SK-N-SH (cell line): ENCODE measurements at regions not wholly inside any gene's neighbourhood (a gene's known extent, or its start where the extent isn't known, plus 50 kb on each side); places are given as distances from the start of the nearest gene placed in this dataset.
A peak's percentile ranks its signal among the peaks of the same experiment; 100 is the strongest.

Source experiments
- CTCF ChIA-PET: fragments of 300-600, 350-600 bp; formaldehyde crosslinking; extraction: SDS; loops from one replicate; lab custom pipeline; 2021; lab: Yijun Ruan, JAX
- POLR2A ChIA-PET: fragments of 350-600 bp; sonication (Branson Sonifier 250); formaldehyde crosslinking; extraction: SDS; loops from one replicate; lab custom pipeline; 2020; ENCODE audit warnings: antibody characterized with exemption, inconsistent platforms; lab: Yijun Ruan, JAX
- DNase-seq: peaks from one replicate; pipeline ENCODE4 v3.0.0; 2012
- H2AFZ ChIP-seq: fragments of 200-600 bp; sonication (generic); 2 replicates; pipeline ENCODE4 v1.8.1; 2016; ENCODE audit warnings: antibody characterized with exemption, mild to moderate bottlenecking, low read depth
- H3F3A ChIP-seq: fragments of 200-600 bp; sonication (generic); replicated peaks from 2 replicates; pipeline ENCODE3; 2016; ENCODE audit warnings: antibody characterized with exemption, mild to moderate bottlenecking; ENCODE audit not compliant: insufficient read depth
- H3K27ac ChIP-seq, 2 experiments: fragments of 200-500 bp in 1 of 2; fragments of 200-600 bp in 1 of 2; sonication (Bioruptor generic) in 1 of 2; sonication (generic), shearing (Covaris generic) in 1 of 2; 2 replicates each; pipeline versions ENCODE4 v1.5.1 to v1.6.1; 2014 to 2016; ENCODE audit warnings: low read depth in 2 of 2, inconsistent platforms in 1 of 2, low read length in 1 of 2, mild to moderate bottlenecking in 1 of 2, mixed read lengths in 1 of 2
- H3K27me3 ChIP-seq: fragments of 200-600 bp; sonication (generic), shearing (Covaris generic); 2 replicates; pipeline ENCODE4 v1.6.1; 2016; ENCODE audit warnings: mixed run types; ENCODE audit not compliant: insufficient read depth
- H3K36me3 ChIP-seq, 2 experiments: fragments of 200-500 bp in 1 of 2; fragments of 200-600 bp in 1 of 2; sonication (Bioruptor generic) in 1 of 2; sonication (generic) in 1 of 2; replicated peaks in 1 of 2; 2 replicates each; pipeline versions ENCODE3 to v1.5.1; 2014 to 2016; ENCODE audit warnings: low read length in 1 of 2, mild to moderate bottlenecking in 1 of 2; ENCODE audit not compliant: insufficient read depth in 2 of 2, control insufficient read depth in 1 of 2
- H3K4me1 ChIP-seq, 2 experiments: fragments of 200-500 bp in 1 of 2; fragments of 200-600 bp in 1 of 2; sonication (Bioruptor generic) in 1 of 2; sonication (generic), shearing (Covaris generic) in 1 of 2; 2 replicates each; pipeline versions ENCODE4 v1.5.1 to v1.6.1; 2014 to 2016; ENCODE audit warnings: low read depth in 1 of 2, low read length in 1 of 2, mixed run types in 1 of 2; ENCODE audit not compliant: insufficient read depth in 2 of 2, control insufficient read depth in 1 of 2
- H3K4me2 ChIP-seq: fragments of 200-600 bp; sonication (generic), shearing (Covaris generic); 2 replicates; pipeline ENCODE4 v1.6.1; 2017; ENCODE audit warnings: mixed run types
- H3K4me3 ChIP-seq, 2 experiments: fragments of 200-500 bp in 1 of 2; fragments of 200-600 bp in 1 of 2; sonication (Bioruptor generic) in 1 of 2; sonication (generic), shearing (Covaris generic) in 1 of 2; 2 replicates each; pipeline versions ENCODE4 v1.5.1 to v1.8.1; 2014 to 2016; ENCODE audit warnings: low read depth in 2 of 2, inconsistent platforms in 1 of 2, low read length in 1 of 2, mild to moderate bottlenecking in 1 of 2, mixed read lengths in 1 of 2, moderate library complexity in 1 of 2
- H3K79me2 ChIP-seq: fragments of 200-600 bp; sonication (generic); 2 replicates; pipeline ENCODE4 v1.8.1; 2017; ENCODE audit warnings: mild to moderate bottlenecking; ENCODE audit not compliant: insufficient read depth
- H3K9ac ChIP-seq: fragments of 200-600 bp; sonication (generic); 2 replicates; pipeline ENCODE4 v1.6.1; 2017; ENCODE audit warnings: mixed run types
- H3K9me2 ChIP-seq: fragments of 200-600 bp; sonication (generic); 2 replicates; pipeline ENCODE4 v1.6.1; 2017; ENCODE audit warnings: mixed run types
- H3K9me3 ChIP-seq: fragments of 200-600 bp; sonication (generic); 2 replicates; pipeline ENCODE4 v1.6.1; 2017; ENCODE audit warnings: mixed run types, mild to moderate bottlenecking, moderate library complexity
- H4K20me1 ChIP-seq: fragments of 200-600 bp; sonication (generic); 2 replicates; pipeline ENCODE4 v1.6.1; 2017; ENCODE audit warnings: mild to moderate bottlenecking, mixed run types; ENCODE audit not compliant: insufficient read depth
- ELF1 ChIP-seq: IDR thresholded peaks from 2 replicates; pipeline ENCODE4 v1.4.0; 2012
- EP300 ChIP-seq, 2 experiments: IDR thresholded peaks; 2 replicates each; pipeline versions ENCODE4 v1.4.0 to v1.6.1; 2012; ENCODE audit warnings: borderline replicate concordance in 1 of 2, low read depth in 1 of 2, low read length in 1 of 2
- FOSL2 ChIP-seq: IDR thresholded peaks from 2 replicates; pipeline ENCODE4 v1.4.0; 2012; ENCODE audit warnings: low read depth, mild to moderate bottlenecking, moderate library complexity, borderline replicate concordance
- FOXM1 ChIP-seq: IDR thresholded peaks from 2 replicates; pipeline ENCODE4 v1.4.0; 2012; ENCODE audit warnings: low read depth, mild to moderate bottlenecking
- JUND ChIP-seq: IDR thresholded peaks from 2 replicates; pipeline ENCODE4 v1.4.0; 2012
- MEF2A ChIP-seq: IDR thresholded peaks from 2 replicates; pipeline ENCODE4 v1.4.0; 2012; ENCODE audit warnings: low read depth, borderline replicate concordance
- NFIC ChIP-seq: IDR thresholded peaks from 2 replicates; pipeline ENCODE4 v1.4.0; 2012; ENCODE audit warnings: borderline replicate concordance
- RAD21 ChIP-seq: IDR thresholded peaks from 2 replicates; pipeline ENCODE4 v1.6.1; 2012; ENCODE audit warnings: mild to moderate bottlenecking, low read length
- RXRA ChIP-seq: IDR thresholded peaks from 2 replicates; pipeline ENCODE4 v1.4.0; 2012; ENCODE audit warnings: low read depth, mild to moderate bottlenecking, borderline replicate concordance
- SIN3A ChIP-seq: IDR thresholded peaks from 2 replicates; pipeline ENCODE4 v1.6.1; 2012; ENCODE audit warnings: low read depth, mild to moderate bottlenecking, low read length, moderate library complexity, borderline replicate concordance
- TAF1 ChIP-seq: IDR thresholded peaks from 2 replicates; pipeline ENCODE4 v1.6.1; 2012; ENCODE audit warnings: low read depth, mild to moderate bottlenecking, low read length, moderate library complexity, borderline replicate concordance
- TCF12 ChIP-seq: IDR thresholded peaks from 2 replicates; pipeline ENCODE4 v1.4.0; 2012
- TEAD4 ChIP-seq: IDR thresholded peaks from 2 replicates; pipeline ENCODE4 v1.4.0; 2012; ENCODE audit warnings: mild to moderate bottlenecking, borderline replicate concordance; ENCODE audit not compliant: insufficient read depth
- WGBS: methylation state at CpG from one replicate; pipeline ENCODE4 v1.1.6; 2017; ENCODE audit warnings: low lambda C conversion rate; 5-methylcytosine and 5-hydroxymethylcytosine counted together
- TF ChIP-seq, protein P1 (sequence below): fragments of 200-600 bp; sonication (generic); IDR thresholded peaks from 2 replicates; pipeline ENCODE4 v1.6.1; 2017; ENCODE audit warnings: antibody characterized with exemption, mild to moderate bottlenecking, moderate library complexity
- TF ChIP-seq, protein P2 (sequence below): IDR thresholded peaks from 2 replicates; pipeline ENCODE4; 2012
- TF ChIP-seq, protein P3 (sequence below): fragments of 150-350 bp; IDR thresholded peaks from 2 replicates; pipeline ENCODE4 v1.6.1; 2016; ENCODE audit warnings: mild to moderate bottlenecking, low read depth, low read length
- TF ChIP-seq, protein P4 (sequence below): IDR thresholded peaks from 2 replicates; pipeline ENCODE4 v1.4.0; 2012; ENCODE audit warnings: low read depth, borderline replicate concordance
- TF ChIP-seq, protein P5 (sequence below): IDR thresholded peaks from 2 replicates; pipeline ENCODE4 v1.4.0; 2012; ENCODE audit warnings: low read depth

DNA sequence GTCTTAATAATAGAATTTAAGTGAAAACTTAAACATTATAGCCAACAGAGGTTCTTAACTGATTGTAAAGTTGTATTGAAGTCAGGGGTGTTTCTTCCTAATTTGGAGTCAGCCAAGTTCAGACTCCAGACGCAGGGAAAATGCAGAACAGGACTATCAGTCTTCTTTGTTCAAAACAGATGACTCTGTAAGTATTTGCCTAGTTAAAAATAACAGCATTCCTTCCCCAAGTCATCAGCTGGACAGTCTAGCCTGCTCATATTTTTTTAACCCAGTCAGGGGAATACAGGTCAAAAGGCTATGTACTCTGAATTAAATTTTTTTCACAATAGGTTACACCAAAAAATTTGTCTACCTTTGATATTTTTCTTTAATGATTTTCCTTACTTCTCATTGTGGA lies 73.8 kb upstream of the DCLK2 start:
- DNase-seq, result no peak

DNA sequence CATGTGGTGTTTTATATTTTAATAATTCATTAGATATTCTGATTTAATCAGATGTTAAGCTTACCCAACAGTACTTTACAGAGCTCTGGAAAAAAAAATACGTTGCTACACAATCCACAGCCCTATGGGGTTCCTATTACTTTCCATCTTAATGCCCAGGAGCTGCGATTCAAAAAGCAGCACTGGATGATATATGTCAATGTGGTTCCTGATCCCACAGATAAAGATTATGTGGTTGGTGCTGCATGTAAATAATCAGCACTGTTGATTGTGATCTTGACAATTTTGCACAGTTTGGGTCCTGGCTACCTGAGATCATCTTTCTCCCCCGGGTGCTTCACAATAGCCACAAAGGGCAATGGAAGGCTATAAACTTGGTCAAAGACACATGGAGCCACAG lies 72.7 kb upstream of the DCLK2 start:
- peaks cover 11 to 52% of the 10 kb centered on the region in 2 experiments for H3K4me1 ChIP-seq
- POLR2A ChIA-PET, result no interaction called here
- no peak for TF ChIP-seq NFIC
- TF ChIP-seq, protein P1, sequence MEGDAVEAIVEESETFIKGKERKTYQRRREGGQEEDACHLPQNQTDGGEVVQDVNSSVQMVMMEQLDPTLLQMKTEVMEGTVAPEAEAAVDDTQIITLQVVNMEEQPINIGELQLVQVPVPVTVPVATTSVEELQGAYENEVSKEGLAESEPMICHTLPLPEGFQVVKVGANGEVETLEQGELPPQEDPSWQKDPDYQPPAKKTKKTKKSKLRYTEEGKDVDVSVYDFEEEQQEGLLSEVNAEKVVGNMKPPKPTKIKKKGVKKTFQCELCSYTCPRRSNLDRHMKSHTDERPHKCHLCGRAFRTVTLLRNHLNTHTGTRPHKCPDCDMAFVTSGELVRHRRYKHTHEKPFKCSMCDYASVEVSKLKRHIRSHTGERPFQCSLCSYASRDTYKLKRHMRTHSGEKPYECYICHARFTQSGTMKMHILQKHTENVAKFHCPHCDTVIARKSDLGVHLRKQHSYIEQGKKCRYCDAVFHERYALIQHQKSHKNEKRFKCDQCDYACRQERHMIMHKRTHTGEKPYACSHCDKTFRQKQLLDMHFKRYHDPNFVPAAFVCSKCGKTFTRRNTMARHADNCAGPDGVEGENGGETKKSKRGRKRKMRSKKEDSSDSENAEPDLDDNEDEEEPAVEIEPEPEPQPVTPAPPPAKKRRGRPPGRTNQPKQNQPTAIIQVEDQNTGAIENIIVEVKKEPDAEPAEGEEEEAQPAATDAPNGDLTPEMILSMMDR, result no peak
- no peak for TF ChIP-seq TAF1
- no peak for TF ChIP-seq JUND
- TF ChIP-seq EP300 (IDR thresholded peaks at IDR 0.05; ENCODE audit: borderline replicate concordance in 1 of 2, low read depth in 1 of 2, low read length in 1 of 2), result no peak
- peak; percentile 49 for TF ChIP-seq TCF12
- TF ChIP-seq RAD21, result no peak
- no peak for TF ChIP-seq FOXM1
- TF ChIP-seq, protein P2, sequence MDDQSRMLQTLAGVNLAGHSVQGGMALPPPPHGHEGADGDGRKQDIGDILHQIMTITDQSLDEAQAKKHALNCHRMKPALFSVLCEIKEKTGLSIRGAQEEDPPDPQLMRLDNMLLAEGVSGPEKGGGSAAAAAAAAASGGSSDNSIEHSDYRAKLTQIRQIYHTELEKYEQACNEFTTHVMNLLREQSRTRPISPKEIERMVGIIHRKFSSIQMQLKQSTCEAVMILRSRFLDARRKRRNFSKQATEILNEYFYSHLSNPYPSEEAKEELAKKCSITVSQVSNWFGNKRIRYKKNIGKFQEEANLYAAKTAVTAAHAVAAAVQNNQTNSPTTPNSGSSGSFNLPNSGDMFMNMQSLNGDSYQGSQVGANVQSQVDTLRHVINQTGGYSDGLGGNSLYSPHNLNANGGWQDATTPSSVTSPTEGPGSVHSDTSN, result peak; percentile 47; the same call in 1 of the 2 replicates
- TF ChIP-seq, protein P3, sequence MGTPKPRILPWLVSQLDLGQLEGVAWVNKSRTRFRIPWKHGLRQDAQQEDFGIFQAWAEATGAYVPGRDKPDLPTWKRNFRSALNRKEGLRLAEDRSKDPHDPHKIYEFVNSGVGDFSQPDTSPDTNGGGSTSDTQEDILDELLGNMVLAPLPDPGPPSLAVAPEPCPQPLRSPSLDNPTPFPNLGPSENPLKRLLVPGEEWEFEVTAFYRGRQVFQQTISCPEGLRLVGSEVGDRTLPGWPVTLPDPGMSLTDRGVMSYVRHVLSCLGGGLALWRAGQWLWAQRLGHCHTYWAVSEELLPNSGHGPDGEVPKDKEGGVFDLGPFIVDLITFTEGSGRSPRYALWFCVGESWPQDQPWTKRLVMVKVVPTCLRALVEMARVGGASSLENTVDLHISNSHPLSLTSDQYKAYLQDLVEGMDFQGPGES, result no peak
- no peak for TF ChIP-seq SIN3A
- no peak for TF ChIP-seq MEF2A
- TF ChIP-seq ELF1, result no peak
- no peak for TF ChIP-seq TEAD4
- TF ChIP-seq, protein P4, sequence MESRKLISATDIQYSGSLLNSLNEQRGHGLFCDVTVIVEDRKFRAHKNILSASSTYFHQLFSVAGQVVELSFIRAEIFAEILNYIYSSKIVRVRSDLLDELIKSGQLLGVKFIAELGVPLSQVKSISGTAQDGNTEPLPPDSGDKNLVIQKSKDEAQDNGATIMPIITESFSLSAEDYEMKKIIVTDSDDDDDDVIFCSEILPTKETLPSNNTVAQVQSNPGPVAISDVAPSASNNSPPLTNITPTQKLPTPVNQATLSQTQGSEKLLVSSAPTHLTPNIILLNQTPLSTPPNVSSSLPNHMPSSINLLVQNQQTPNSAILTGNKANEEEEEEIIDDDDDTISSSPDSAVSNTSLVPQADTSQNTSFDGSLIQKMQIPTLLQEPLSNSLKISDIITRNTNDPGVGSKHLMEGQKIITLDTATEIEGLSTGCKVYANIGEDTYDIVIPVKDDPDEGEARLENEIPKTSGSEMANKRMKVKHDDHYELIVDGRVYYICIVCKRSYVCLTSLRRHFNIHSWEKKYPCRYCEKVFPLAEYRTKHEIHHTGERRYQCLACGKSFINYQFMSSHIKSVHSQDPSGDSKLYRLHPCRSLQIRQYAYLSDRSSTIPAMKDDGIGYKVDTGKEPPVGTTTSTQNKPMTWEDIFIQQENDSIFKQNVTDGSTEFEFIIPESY, result no peak

More for the DNA sequence above, 73.8 kb upstream of the DCLK2 start:
- H3K79me2 ChIP-seq, result no peaks in the 10 kb centered on the region
- H3K27me3 ChIP-seq, result no peaks in the 10 kb centered on the region
- H3K4me1 ChIP-seq, result peaks cover 14 to 46% of the 10 kb centered on the region in 2 experiments
- peak; percentile 25; the same call in 1 of the 2 replicates for TF ChIP-seq JUND
- TF ChIP-seq EP300 (IDR thresholded peaks at IDR 0.05; ENCODE audit: borderline replicate concordance in 1 of 2, low read depth in 1 of 2, low read length in 1 of 2), result peak in 1 of 2 experiments; percentile 67; a peak in 1 of 4 replicates
- TF ChIP-seq FOSL2, result peak; percentile 31; the same call in 1 of the 2 replicates
- TF ChIP-seq, protein P2, result peak; percentile 67
- TF ChIP-seq SIN3A, result no peak
- peak; percentile 93 for TF ChIP-seq RXRA
- TF ChIP-seq, protein P5, sequence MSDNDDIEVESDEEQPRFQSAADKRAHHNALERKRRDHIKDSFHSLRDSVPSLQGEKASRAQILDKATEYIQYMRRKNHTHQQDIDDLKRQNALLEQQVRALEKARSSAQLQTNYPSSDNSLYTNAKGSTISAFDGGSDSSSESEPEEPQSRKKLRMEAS, result no peak
- TF ChIP-seq TCF12, result peak; percentile 79
- peak; percentile 79; the same call in 1 of the 2 replicates for TF ChIP-seq MEF2A
- TF ChIP-seq TEAD4, result 0 out of 2 replicates have a peak, but pooled peaks have one; percentile 39
- TF ChIP-seq, all 33 proteins: peak for 8
- H3K36me3 ChIP-seq, result no peaks in the 10 kb centered on the region
- no peaks in the 10 kb centered on the region for H4K20me1 ChIP-seq
- ChIA-PET POLR2A (no interaction called here), CTCF (interaction anchor here (0.7 to 15.4 kb wide), 7 partner anchors 9 to 863 kb away, joined by 3 to 197 read pairs (median 4); no protein-coding TSS in a partner anchor)
- peak overlapping the region; percentile 18; the same call in 1 of the 2 replicates for H3K9ac ChIP-seq
- no peaks in the 10 kb centered on the region for H3K9me3 ChIP-seq
- 0 out of 2 replicates have a peak overlapping the region, but pooled peaks have one; percentile 31 for H3K4me2 ChIP-seq
- no peak overlapping the region for H3K4me3 ChIP-seq
- H2AFZ ChIP-seq, result no peak overlapping the region; the same call in 1 of the 2 replicates
- WGBS, result 12% methylated on average over 1 of the region's 1 CpG
- peak overlapping the region; percentile 57 to 86 for H3K27ac ChIP-seq
- H3F3A ChIP-seq, result peaks cover 16% of the 10 kb centered on the region
- no peaks in the 10 kb centered on the region for H3K9me2 ChIP-seq

More for the DNA sequence above, 72.7 kb upstream of the DCLK2 start:
- Histone ChIP-seq H3K9ac (no peak overlapping the region), H3K4me3 (no peak overlapping the region), H3K27me3 (no peaks in the 10 kb centered on the region), H3K4me2 (no peak overlapping the region; the same call in 1 of the 2 replicates), H3K9me2 (no peaks in the 10 kb centered on the region), H3F3A (peaks cover 16% of the 10 kb centered on the region), H3K27ac (peak overlapping the region; percentile 59 to 86; a peak in 3 of 4 replicates), H3K36me3 (no peaks in the 10 kb centered on the region), H3K9me3 (no peaks in the 10 kb centered on the region), H4K20me1 (no peaks in the 10 kb centered on the region), H3K79me2 (no peaks in the 10 kb centered on the region), H2AFZ (no peak overlapping the region)
- WGBS, result 64% methylated on average over 3 of the region's 3 CpGs
- CTCF ChIA-PET, result interaction anchor here (1.7 to 15.4 kb wide), 4 partner anchors 203 to 862 kb away, joined by 4 to 197 read pairs (median 14); no protein-coding TSS in a partner anchor
- no peak for DNase-seq
